Kidney (tissue), 13 donors: ENCODE measurements at regions not wholly inside any gene's neighbourhood (a gene's known extent, or its start where the extent isn't known, plus 50 kb on each side); places are given as distances from the start of the nearest gene placed in this dataset.
"Not testable (repeated sequence)": the region's sequence is repeated elsewhere in the genome, so short reads cannot be mapped to it uniquely, and the experiment has no call there.

Experiments used
- DNase-seq, 5 donors: peaks; one replicate each; pipeline ENCODE4 v3.0.0-alpha.2; 2013 to 2020
- FAIRE-seq: peaks from 2 replicates; lab custom pipeline; 2012; peaks lifted over from hg19 to GRCh38; lab: Jason Lieb, UNC
- H3K27ac ChIP-seq, 2 donors: one replicate each; pipeline ENCODE4 v1.7.0; 2013; ENCODE audit warnings: low read depth in 2 of 2, low read length in 2 of 2, inconsistent platforms in 1 of 2
- H3K27me3 ChIP-seq: one replicate; pipeline ENCODE4 v1.7.1; 2013; ENCODE audit warnings: low read length, inconsistent platforms; ENCODE audit not compliant: control insufficient read depth, insufficient read depth
- H3K36me3 ChIP-seq, 3 donors: one replicate each; pipeline versions ENCODE4 v1.7.0 to v1.7.1; 2013; ENCODE audit warnings: low read length in 3 of 3, control low read depth in 1 of 3, inconsistent platforms in 1 of 3; ENCODE audit not compliant: insufficient read depth in 3 of 3, control insufficient read depth in 2 of 3
- H3K4me1 ChIP-seq, 3 donors: one replicate each; pipeline versions ENCODE4 v1.7.0 to v1.7.1; 2013; ENCODE audit warnings: low read length in 3 of 3, inconsistent platforms in 1 of 3, low read depth in 1 of 3; ENCODE audit not compliant: control insufficient read depth in 2 of 3, insufficient read depth in 2 of 3
- H3K4me3 ChIP-seq, 3 donors: one replicate each; pipeline versions ENCODE4 v1.7.0 to v1.8.1; 2013; ENCODE audit warnings: low read length in 3 of 3, control low read depth in 1 of 3, inconsistent platforms in 1 of 3
- H3K9ac ChIP-seq, 3 donors: one replicate each; pipeline versions ENCODE4 v1.7.0 to v1.7.1; 2013; ENCODE audit warnings: low read length in 3 of 3, control low read depth in 1 of 3, inconsistent platforms in 1 of 3
- H3K9me3 ChIP-seq, 3 donors: one replicate each; pipeline versions ENCODE4 v1.7.0 to v1.7.1; 2013; ENCODE audit warnings: low read length in 3 of 3, control low read depth in 1 of 3, inconsistent platforms in 1 of 3; ENCODE audit not compliant: control insufficient read depth in 2 of 3, insufficient read depth in 1 of 3
- intact Hi-C: fragments of 100-400 bp; cut with DNase I; formaldehyde crosslinking; loops from one replicate; pipeline ENCODE4 v1.11.1; 2022
- TF ChIP-seq, protein P1 (sequence below): IDR thresholded peaks from 3 replicates; pipeline ENCODE4 v1.5.1; 2012; ENCODE audit warnings: mild to moderate bottlenecking, moderate library complexity, borderline replicate concordance; ENCODE audit not compliant: insufficient read depth; ENCODE audit errors: extremely low read depth
- donor health status: control.
- donor health status: control.
- donor health status: control.
- donor health status: control.
- donor health status: control.
- donor health status: DM: yes; HTN: yes; CAD: no.
- donor health status: Normal renal cell carcinoma (clear cell type).

DNA sequence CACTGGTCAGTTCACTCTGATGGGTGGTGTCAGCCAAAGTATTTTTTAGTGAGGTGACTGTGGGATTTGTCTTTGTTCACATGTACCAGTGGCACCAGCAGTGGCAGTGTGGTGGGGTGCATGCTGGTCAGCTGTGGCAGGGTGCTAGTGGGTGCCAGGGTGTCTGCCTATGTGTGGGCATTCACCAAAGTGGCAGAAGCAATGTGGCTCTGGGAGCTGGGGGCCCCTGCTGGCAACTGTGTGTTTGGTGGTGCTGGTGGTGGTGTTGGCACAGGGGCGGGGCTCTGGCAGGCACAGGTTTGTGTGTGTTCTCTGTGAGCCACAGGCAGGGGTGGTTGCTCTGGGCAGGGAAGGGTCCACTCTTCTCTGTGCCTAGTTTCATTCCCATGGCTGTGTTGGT, 161.5 kb downstream of the CENPF start:
- H3K27me3 ChIP-seq = no peaks in the 10 kb centered on the region
- TF ChIP-seq, protein P1, sequence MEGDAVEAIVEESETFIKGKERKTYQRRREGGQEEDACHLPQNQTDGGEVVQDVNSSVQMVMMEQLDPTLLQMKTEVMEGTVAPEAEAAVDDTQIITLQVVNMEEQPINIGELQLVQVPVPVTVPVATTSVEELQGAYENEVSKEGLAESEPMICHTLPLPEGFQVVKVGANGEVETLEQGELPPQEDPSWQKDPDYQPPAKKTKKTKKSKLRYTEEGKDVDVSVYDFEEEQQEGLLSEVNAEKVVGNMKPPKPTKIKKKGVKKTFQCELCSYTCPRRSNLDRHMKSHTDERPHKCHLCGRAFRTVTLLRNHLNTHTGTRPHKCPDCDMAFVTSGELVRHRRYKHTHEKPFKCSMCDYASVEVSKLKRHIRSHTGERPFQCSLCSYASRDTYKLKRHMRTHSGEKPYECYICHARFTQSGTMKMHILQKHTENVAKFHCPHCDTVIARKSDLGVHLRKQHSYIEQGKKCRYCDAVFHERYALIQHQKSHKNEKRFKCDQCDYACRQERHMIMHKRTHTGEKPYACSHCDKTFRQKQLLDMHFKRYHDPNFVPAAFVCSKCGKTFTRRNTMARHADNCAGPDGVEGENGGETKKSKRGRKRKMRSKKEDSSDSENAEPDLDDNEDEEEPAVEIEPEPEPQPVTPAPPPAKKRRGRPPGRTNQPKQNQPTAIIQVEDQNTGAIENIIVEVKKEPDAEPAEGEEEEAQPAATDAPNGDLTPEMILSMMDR = no peak
- H3K9me3 ChIP-seq = peaks cover 0 to 19% (median 0%) of the 10 kb centered on the region in 3 donors
- DNase-seq (no peak), FAIRE-seq (no peak)
- H3K4me3 ChIP-seq = no peak overlapping the region
- H3K4me1 ChIP-seq = no peaks in the 10 kb centered on the region
- no peak overlapping the region for H3K27ac ChIP-seq
- no peaks in the 10 kb centered on the region for H3K36me3 ChIP-seq
- intact Hi-C loops = no loop called here
- no peak overlapping the region for H3K9ac ChIP-seq

DNA sequence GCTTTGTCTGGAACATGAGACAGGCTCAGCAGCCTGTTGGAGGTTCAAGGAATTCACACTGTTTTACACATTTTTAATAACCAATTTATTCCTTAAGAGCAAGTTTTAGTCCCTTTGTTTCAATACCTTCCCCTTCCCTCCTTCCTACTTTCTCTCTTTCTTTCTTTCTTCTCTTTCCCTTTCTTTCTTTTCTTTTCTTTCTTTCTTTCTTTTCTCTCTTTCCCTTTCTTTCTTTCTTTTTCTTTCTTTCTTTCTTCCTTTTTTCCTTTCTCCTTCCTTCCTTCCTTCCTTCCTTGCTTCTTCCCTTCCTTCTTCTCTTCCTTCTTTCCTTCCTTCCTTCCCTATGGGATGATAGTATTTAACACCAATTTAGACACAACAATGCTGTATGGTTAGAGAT, 164.2 kb downstream of the CENPF start:
- no peak overlapping the region for H3K4me3 ChIP-seq
- no peaks in the 10 kb centered on the region for H3K36me3 ChIP-seq
- H3K27me3 ChIP-seq = no peaks in the 10 kb centered on the region
- intact Hi-C loops = no loop called here
- H3K27ac ChIP-seq = no peak overlapping the region
- DNase-seq (no peak), FAIRE-seq (no peak)
- TF ChIP-seq, protein P1 = no peak
- no peak overlapping the region for H3K9ac ChIP-seq
- H3K4me1 ChIP-seq = no peaks in the 10 kb centered on the region
- H3K9me3 ChIP-seq = peaks cover 0 to 15% (median 0%) of the 10 kb centered on the region in 3 donors

DNA sequence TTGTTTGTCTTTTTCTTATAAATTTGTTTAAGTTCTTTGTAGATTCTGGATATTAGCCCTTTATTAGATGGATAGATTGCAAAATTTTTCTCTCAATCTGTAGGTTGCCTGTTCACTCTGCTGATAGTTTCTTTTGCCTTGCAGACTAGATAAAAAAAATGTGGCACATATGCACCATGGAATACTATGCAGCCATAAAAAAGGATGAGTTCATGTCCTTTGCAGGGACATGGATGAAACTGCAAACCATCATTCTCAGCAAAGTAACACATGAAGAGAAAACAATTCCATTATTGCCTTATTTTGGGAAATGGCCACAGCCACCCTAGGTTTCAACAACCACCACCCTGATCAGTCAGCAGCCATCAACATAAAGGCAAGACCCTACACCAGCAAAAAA, 166.7 kb downstream of the CENPF start:
- DNase-seq, intact Hi-C loops, H3K27me3 ChIP-seq, H3K27ac ChIP-seq, H3K36me3 ChIP-seq, FAIRE-seq, H3K4me1 ChIP-seq, H3K4me3 ChIP-seq, H3K9me3 ChIP-seq, H3K9ac ChIP-seq: not testable (repeated sequence)

DNA sequence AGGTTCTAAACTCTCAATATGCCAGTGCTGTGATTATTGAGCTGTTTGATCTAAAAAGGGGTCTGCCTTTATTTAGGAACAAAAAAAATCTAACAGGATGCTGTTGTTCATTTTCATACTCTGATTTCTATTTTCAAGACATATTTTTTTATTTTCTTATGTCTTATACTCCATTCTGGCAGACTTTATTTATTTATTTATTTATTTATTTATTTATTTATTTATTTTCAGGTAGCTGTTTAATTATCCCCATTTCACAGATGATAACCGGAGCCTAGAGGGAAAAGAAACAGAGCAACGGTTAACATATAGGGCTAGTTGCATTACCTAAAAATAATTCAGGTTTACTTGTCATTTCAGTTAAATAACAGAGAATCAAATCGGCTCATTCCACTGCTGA, 174.4 kb downstream of the CENPF start:
- H3K36me3 ChIP-seq = no peaks in the 10 kb centered on the region
- H3K27ac ChIP-seq = no peak overlapping the region
- DNase-seq = no peak
- TF ChIP-seq, protein P1 = no peak
- no peaks in the 10 kb centered on the region for H3K9me3 ChIP-seq
- H3K27me3 ChIP-seq = no peaks in the 10 kb centered on the region
- intact Hi-C loops = no loop called here
- H3K4me1 ChIP-seq = no peaks in the 10 kb centered on the region
- H3K4me3 ChIP-seq = no peak overlapping the region
- no peak for FAIRE-seq
- no peak overlapping the region for H3K9ac ChIP-seq
